OCI-M2 (cell line): ENCODE measurements at regions not wholly inside any gene's neighbourhood (a gene's known extent, or its start where the extent isn't known, plus 50 kb on each side); places are given as distances from the start of the nearest gene placed in this dataset.
"Not testable (repeated sequence)": the region's sequence is repeated elsewhere in the genome, so short reads cannot be mapped to it uniquely, and the experiment has no call there.

ENCODE experiments used
- DNase-seq: peaks from one replicate; lab custom pipeline; 2025; ENCODE audit not compliant: unreplicated experiment; lab: John Stamatoyannopoulos, UW

DNA sequence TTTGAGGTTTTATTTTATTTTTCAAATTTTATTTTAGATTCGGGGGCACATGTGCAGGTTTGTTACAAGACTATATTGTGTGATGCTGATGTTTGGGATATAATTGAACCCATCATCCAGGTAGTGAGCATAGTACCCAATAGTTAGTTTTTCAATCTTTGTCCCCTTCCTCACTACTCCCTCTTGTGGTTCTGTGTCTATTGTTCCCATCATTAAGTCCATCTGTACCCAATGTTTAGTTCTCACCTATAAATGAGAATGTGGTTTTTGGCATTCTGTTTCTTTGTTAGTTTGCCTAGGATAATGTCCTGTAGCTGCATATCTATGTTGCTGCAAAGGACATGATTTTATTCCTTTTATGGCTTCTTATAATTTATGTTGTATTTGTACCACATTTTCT is 767.2 kb upstream of the ADGRL3 start:
- no peak for DNase-seq

DNA sequence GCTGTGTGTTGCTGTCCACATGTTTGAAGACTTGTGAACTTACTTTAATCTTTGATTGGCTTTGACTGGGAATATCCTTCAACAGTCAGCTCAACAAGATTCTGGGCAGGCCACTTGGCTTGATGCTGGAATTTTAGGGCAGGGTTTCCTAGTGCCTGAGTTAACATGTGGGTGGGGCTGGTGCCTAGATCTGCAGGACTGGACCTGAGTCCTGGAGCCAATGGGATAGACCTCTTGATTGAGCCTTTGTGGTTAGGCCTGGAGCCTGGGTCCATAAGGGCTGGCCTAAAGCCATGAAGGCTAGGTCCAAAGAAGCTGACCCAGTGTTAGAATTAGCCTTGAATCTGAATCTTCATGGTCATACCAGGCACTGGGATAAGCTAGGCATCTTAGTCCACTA is 757.1 kb upstream of the ADGRL3 start:
- DNase-seq = no peak

DNA sequence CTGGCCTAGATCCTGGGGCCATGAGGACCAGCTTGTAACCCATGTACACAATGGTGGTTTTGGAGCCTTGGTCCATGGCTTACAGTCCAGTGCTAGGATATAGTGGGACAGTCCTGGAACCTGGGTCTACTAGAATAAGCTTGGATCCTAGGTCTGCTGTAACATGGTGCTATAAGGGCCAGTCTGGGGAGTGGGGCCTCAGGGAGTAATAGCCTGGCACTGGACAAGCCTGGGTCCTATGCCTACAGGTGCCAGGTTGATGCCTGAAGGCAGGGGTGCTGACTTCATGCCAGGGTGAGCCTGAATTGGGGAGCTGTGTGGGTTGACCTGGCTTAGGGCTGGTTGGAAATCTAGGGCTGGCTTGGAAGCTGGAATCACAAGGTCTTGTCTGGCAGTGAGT is 756.3 kb upstream of the ADGRL3 start:
- no peak for DNase-seq

DNA sequence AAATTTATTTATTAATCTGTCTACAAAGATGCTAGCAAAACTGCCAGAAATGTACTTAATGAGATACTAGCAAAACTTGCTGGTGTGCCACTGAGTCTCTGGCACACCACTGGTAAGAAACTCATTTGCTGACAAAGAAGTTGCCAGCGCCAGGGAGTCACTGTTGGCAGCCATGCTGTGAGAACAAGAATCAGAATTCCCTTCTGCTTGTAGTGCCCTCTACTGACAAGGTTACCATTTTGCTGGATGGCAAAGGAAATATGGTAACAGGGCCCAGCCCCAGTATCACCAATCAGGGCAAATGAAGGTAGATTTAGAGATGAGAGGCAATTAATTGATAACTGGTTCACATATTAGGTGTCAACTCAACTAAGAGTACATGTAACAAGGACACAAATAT is 750.1 kb upstream of the ADGRL3 start:
- DNase-seq = no peak

DNA sequence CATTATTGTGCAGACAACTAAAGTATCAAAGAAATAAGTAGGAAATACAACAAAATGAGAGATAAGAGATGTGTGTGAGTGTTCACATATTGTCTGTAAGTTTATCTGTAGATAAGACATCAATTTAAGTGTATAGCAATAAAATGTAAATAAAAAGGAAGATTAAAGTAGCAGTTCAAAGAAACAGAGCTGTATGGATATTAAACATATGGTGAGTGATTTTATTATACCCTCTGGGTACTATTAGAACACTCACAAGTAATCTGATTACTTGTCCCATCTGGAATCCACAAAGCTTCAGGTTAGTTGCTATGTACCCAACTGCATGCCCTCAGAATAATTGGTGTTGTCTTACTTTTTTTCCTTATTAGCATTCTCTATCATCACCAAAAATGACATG is 747.9 kb upstream of the ADGRL3 start:
- DNase-seq = no peak

DNA sequence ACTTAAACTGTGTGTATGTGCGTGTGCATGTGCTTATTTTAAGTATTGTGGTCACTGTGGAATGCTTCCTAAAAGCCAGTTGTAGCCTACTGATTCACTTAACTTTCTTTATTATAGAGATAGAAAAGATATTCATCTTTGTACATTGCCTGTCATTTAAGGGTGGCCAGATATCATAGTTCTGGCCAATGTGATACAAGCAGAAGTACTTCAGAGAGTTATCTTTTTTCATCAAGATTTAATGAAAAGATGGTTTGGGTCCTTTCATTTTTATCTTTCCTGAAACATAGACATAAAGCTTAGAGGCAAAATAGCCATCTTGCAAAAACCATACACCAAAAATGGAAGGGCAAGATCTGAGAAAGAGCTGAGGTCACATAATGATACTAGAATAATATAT is 744.7 kb upstream of the ADGRL3 start:
- no peak for DNase-seq

DNA sequence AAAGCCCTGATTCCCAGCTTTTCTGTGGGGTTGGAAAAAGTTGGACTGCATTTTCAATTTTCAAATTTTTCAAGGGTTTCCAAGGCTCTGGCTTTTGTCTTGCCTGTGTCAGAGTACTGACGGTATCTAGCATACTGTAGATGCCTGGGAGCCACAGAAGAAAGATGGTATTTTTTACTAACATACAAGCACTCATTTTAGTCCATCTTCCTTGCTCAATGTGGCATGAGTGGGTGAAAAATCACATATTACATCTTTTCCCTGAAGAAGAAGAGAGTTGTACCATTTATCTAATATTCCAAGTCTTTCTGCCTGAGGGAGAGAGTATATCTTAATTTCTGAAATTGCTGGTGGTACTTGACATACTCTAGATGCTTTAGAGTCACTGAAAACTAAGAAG is 738.6 kb upstream of the ADGRL3 start:
- DNase-seq = no peak

DNA sequence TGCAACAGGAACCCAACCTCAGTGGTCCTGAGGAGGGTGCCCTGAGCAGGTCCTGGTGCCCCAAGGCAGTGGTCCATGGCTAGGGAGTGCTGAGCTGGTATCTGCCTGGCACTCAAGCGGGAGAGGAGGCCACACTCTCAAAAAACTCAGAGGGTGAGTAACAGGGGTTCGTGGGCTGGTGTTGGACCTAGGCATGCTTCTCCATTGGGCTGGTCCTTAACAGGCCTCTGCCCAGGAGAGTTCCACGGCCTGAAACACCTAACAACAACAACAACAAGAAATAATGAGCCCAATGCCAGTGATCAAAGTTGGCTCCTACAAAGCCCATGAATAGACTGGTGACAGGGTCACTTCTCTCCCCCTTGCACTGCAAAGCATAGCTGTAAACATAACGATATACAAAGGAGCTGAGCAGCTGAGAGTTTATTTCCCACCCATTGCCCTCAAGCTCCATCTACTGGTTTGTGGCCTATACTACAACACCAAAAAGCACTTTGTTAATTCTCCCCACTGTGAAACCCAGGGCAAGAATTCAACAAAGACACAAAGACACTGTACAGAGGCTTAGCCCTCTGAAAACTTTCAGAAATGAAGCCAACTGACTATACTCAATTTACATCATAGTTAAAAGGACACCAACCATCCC is 736.1 kb upstream of the ADGRL3 start:
- DNase-seq = no peak

DNA sequence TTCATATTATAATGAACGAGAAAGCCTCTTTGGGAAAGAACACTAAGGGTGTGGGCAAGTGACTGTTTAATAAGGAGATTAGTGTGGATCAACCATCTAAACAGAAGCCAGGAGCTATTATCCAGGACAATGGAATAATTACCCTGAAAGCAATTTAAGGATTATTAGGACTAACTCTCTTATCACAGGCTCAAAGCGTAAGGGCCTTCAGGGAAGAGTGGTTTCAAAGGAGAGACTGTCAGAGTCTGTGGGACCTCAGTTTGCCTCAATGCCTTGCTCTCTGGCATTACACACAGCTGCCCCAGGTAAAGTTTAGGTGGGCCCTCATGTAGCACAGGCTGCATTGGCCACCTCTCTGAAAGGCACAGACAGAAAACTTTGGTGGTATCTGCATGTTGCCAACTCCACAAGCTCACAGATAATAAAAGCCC is 717.2 kb upstream of the ADGRL3 start:
- DNase-seq = no peak

DNA sequence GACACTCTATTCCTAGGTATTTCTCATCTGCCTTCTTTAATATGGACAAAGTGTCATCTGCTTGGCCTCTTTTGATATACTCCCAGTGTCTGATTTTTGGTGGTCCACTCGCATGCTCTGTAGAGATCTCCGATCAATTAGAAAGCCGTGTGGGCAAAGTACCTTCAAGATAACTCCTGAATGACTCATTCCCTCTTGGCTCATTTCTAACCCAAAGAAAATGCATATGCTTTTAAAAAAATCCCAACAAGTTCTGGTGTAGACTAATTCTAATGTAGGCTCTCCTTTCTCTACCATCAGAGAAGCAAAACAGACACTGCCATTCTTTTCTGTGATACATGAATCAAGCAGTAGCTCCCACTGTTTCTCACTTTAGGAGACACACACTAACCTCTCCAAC is 714.9 kb upstream of the ADGRL3 start:
- no peak for DNase-seq

DNA sequence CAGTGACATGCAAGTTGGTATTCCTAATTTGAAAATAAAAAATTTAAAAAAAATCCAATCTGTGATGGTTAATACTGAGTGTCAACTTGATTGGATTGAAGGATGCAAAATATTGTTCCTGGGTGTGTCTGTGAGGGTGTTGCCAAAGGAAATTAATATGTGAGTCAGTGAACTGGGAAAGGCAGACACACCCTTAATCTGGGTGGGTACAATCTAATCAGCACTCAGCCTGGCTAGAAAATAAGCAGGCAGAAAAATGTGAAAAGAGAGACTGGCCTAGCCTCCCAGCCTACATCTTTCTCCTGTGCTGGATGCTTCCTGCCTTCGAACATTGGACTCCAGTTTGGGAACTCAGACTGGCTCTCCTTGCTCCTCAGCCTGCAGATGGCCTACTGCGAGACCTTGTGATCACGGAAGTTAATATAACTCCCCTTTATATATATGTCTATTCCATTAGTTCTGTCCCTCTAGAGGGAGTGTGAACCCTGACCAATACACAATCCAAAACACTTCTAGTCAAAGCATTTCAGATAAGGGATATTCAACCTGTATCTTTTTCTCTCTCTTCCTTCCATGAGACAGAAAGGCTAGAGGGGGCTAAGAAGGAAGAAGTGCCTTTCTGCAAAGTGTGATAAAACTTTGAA is 712.9 kb upstream of the ADGRL3 start:
- DNase-seq = not testable (repeated sequence)

DNA sequence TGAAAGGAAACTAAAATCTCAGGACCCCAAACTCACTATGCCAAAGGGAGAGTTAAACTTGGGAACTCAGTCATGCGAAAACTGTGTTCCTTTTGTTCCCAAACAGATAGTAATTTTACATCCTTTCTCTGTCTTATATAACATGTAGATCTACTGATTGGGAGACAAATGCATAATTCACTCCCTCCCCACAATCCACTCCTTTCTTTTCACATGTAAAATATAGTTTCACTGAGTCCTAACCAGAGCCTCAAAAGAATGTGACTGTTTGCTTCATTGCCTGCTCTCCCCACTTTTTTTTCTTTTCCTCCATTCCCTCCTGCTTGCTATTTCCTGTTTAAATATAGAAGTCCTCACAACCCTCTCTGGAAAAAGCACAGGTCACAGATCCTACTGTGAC is 699.3 kb upstream of the ADGRL3 start:
- DNase-seq = no peak

DNA sequence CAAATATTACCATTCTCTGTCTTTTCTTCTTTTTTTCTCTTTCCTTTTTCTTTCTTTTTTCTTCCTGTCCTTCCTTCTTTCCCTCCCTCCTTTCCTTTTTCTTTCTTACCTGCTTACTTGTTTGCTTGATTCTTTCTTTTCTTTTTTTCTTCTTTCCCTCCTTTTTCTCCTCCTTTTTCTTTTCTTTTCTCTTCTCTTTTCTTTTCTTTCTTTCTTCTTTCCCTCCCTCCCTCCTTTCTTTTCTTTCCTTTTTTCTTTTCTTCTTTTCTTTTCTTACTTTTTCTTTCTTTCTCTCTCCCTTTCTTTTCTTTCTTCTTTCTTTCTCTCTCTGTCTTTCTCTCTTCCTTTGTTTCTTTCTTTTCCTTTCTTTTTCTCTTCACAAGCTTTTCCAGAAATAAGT is 697.4 kb upstream of the ADGRL3 start:
- no peak for DNase-seq

DNA sequence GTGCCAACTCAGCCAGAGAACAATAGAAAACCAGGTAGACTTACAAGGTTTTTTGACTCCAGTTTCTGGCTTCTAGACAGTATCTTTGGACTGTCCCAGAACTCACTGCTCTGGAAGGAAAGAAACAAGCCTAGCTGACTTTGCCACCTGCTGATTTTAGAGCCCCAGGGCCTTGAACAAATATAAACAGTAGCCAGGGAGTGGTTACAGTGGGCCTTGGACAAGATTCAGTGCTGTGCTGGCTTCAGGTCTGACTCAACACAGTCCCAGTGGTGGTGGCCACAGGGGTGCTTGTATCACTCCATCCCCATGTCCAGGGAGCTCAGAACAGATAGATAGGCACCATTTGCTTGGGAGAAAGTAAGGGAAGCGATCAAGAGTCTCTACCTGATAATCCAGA is 694.1 kb upstream of the ADGRL3 start:
- DNase-seq = no peak

DNA sequence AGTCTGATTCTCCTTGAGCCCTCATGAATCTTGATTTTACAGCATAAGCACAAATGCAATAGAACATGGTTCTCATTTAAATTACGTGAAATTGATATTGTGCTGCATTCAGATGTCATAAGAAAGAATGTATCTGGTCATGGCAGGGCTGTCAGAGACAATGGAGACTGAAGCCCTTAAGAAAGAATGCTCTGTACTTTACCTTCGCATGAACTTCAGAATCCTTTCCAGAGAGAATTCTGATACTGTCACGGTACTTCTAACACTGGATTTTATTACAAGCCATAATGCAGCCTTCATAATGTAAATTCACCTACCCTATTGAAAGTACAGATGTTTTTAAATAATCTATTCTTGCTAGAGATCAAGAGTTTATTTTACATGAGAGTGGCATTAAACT is 677.9 kb upstream of the ADGRL3 start:
- DNase-seq = no peak

DNA sequence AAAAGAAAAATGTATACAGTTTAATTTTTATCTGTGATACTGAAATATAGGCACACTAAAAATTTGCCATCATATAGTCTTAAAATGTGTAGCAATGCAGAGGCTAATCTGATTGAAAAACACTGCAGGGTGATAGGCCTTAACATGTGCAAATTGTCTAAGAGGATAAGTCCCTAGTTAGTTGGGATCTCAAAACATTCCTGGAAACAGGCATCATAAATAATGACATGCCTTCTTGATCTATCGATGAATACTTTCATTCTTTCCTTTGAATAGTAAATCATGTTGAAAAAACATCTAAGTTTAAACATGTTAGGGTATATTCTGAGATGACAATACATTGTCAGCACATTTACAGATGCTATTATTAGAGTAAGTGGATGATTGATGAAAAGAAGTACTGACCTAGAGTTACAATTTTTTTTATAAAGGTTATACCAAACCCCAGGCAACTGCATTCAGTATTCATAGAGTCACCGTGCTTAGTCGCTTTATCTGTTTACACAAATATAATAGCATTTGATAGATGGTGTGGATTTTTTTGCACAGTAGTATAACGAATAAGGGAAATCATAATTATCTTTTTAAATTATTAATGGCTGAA is 668.2 kb upstream of the ADGRL3 start:
- no peak for DNase-seq

DNA sequence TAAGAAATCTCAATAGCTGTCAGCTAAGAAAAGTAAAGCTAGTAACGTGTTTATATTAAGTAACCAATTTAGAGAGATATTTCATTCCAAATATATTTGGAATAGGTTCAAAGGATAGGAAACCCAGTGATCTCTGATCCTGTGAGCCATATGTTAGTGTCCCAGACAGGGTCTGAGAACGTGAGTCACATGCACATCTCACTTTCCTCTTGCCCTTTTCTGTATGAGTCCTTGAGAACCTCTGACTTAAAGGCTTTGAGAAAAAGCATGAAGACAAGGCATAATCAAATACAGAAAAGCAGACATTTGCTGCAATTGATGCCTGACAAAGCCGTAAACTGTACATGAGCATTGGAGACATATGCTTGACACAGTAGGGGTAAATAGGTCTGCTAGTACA is 655.1 kb upstream of the ADGRL3 start:
- DNase-seq = no peak

DNA sequence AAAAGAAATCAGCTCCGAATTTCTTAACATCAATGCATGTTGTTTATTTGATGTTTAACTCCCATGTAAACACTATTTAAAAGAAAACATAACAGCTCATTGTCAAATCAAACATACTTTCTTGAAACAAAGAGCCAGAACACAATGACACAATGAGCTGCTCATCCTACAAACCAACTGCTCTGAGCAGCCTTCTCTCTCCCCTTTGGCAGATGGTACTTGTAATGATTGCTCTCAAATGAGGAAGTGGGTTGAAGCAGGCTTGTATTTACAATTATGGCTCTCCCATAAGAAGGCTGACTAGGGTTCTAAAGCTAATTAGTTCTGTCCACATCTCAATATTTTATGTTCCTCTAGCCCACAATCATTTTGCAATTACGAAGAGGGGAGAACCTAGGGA is 637.8 kb upstream of the ADGRL3 start:
- DNase-seq = no peak

DNA sequence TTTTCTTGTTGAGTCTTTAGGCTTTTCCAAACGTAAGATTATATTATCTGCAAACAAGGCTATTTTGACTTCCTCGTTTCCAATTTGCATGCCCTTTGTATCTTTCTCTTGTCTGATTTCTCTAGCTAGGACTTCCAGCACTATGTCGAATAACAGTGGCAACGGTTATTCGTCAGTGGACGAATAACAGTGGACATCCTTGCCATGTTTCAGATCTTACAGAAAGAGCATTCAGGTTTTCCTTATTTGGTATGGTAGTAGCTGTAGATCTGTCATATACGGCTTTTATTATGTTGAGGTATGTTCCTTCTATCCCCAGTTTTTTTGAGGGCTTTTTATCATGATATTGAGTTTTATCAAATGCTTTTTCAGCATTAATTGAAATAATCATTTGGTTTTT is 634.6 kb upstream of the ADGRL3 start:
- DNase-seq = no peak

DNA sequence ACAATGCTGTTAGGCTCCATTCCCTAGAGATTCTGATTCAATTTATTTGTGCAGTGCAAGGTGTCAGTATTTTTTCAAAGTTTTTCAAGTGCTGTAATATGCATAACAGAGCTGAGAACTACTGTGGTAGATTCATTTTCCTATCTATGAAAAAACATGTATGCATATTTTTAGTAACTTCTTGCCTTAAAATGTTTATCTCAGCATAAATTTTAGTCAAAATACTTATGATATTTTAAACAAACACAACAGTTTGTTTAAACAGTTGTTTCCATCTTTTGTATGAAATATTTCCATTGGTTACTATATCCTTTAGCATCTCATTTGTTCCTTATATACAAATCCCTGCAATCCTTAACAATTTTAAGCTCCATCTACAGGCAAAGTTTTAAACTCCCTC is 624.8 kb upstream of the ADGRL3 start:
- no peak for DNase-seq

DNA sequence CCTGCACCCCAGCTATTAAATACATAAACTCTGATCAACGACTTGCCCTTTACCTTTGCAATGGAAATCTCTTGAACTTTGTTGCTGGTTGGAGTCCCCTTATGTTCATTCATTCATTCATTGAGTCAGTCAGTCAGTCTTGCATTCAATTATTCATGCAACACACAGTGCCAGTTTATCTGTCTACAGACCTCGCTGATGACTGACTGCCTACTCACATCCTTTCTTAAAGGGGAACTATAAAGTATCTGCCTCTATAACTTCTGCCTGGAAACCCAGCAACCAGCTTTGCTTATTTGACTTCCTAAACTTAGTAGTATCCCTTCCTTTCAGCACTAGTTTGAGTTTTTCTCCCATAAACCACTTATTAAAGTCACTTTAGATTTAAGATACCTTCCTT is 620.8 kb upstream of the ADGRL3 start:
- no peak for DNase-seq

DNA sequence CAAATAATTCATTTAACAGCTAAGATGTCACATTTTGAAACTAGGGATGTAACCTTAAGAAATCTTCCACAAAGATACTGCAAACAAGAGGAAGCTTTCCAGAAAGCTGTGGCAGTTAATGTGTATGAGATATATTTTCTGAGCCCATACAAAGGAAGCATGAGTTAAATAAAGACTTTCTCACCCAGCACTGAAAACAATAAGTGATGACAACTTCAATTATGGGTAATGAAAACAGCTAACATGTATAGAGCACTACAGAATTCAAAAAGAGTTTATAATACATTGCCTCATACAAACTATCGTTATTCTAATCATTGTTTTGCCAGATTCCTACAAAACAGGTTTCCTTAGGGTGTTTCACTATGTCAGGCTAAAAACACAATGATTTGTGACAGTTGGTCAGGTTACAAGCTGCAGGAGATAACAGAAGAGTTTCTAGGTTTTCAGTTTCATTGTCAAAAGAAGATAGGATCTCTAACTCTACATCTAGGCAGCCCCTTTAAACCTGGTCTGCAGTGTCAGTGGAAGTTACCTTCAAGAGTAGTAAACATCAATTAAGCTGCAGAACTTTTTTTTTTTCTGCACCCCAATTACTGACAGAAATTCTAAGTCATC is 618.1 kb upstream of the ADGRL3 start:
- no peak for DNase-seq
